Mammary epithelial cell (primary cell): ENCODE measurements at regions not wholly inside any gene's neighbourhood (a gene's known extent, or its start where the extent isn't known, plus 50 kb on each side); places are given as distances from the start of the nearest gene placed in this dataset.

Experiments used
- EZH2 ChIP-seq: IDR thresholded peaks from 2 replicates; pipeline ENCODE4 v1.6.1; 2012; ENCODE audit warnings: low read length, inconsistent platforms, borderline replicate concordance
- TF ChIP-seq, protein P1 (sequence below), 2 donors: IDR thresholded peaks in 1 of 2; conservative IDR thresholded peaks in 1 of 2; 2 replicates each; pipeline ENCODE4 v1.5.1; 2011 to 2012; ENCODE audit warnings: inconsistent platforms in 2 of 2, low read length in 2 of 2, mild to moderate bottlenecking in 2 of 2, control low read depth in 1 of 2, low read depth in 1 of 2; ENCODE audit not compliant: insufficient read depth in 1 of 2; ENCODE audit errors: extremely low read depth in 1 of 2

DNA sequence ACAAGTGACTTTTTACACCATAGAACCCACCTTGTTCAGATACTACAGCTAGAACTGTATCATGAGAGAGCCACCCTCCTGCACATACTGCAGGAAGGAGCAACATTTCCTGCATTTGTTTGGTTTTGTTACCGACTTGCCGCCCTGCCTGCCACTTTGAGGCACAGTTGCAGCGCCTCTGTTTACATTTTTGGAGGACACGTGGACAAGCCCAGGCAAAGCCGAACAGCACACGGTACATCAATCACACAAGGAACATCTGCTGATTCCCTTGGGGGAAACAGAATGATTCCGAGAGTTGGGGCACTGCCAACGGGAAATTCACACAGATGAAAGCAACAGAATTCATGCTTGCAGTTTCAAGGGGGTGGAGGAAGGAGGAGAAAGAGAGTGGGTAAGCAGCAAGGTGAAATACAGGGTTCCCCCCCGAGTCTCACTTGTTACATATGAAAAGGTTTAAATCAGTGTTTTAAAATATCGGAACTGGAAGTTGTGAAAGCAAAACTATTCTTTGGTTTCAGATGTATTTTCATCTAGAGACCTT, 110.7 kb downstream of the BTG1 start:
- TF ChIP-seq, protein P1, sequence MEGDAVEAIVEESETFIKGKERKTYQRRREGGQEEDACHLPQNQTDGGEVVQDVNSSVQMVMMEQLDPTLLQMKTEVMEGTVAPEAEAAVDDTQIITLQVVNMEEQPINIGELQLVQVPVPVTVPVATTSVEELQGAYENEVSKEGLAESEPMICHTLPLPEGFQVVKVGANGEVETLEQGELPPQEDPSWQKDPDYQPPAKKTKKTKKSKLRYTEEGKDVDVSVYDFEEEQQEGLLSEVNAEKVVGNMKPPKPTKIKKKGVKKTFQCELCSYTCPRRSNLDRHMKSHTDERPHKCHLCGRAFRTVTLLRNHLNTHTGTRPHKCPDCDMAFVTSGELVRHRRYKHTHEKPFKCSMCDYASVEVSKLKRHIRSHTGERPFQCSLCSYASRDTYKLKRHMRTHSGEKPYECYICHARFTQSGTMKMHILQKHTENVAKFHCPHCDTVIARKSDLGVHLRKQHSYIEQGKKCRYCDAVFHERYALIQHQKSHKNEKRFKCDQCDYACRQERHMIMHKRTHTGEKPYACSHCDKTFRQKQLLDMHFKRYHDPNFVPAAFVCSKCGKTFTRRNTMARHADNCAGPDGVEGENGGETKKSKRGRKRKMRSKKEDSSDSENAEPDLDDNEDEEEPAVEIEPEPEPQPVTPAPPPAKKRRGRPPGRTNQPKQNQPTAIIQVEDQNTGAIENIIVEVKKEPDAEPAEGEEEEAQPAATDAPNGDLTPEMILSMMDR (conservative IDR thresholded peaks at IDR 0.05 in 1 of 2, IDR thresholded peaks at IDR 0.05 in 1 of 2; ENCODE audit: extremely low read depth in 1 of 2, insufficient read depth in 1 of 2, low read depth in 1 of 2, low read length in 2 of 2): no peak
- TF ChIP-seq EZH2: no peak
